ENCODE measurements at regions not wholly inside any gene's neighbourhood (a gene's known extent, or its start where the extent isn't known, plus 50 kb on each side); places are given as distances from the start of the nearest gene placed in this dataset.
"Not testable (repeated sequence)": the region's sequence is repeated elsewhere in the genome, so short reads cannot be mapped to it uniquely, and the experiment has no call there.

DNA sequence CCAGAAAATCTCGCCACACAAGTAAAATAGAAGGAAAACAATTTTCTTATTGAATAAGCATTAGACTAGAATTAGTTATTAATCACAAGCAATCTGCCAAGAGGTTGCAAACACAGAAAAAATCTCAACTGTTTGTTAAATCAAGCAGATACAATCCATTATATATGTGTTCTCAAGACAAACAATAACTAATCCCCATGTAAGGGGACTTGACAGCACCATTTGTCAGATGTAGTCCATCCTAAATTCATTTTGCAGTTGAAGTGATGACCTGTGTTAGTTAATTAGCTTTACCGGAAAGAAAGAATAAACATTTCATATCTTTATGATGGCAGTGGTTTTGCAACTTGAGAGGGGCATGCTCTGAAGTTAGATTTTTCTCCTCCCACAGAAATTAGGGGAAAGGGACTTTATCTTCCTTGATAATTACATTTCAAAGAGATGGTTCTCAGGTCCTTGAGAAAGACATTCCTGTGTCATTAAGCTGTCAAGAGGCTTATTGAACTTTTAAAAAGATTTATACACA, 1588.0 kb downstream of the GRIK2 start:
- no peak for DNase-seq

GRCh38 chr6:102980951-102981350, 1587.4 kb downstream of the GRIK2 start:
- DNase-seq: no peak

DNA sequence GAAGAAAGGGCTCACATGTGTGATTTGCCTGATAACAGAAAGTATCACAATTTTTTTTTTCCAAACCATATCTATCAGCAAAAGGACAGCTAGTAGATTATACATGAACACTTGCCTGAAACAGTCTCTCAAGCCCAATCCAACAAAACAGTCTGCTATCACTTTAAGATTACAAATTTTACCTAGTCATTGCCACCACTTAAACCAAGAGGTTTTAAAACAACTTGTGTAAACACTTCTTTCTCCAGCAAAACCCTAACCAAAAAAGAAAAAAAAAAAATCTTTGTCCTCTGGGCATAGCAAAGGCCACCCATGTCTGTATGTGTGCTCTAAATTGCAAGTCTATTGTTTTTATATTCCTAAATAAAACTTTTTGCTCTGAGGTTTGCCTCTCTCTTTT, 1568.4 kb downstream of the GRIK2 start:
- DNase-seq: no peak

- DNase-seq: no peak
Observed at GRCh38 chr6:102950967-102951366, 1557.5 kb downstream of the GRIK2 start.

DNA sequence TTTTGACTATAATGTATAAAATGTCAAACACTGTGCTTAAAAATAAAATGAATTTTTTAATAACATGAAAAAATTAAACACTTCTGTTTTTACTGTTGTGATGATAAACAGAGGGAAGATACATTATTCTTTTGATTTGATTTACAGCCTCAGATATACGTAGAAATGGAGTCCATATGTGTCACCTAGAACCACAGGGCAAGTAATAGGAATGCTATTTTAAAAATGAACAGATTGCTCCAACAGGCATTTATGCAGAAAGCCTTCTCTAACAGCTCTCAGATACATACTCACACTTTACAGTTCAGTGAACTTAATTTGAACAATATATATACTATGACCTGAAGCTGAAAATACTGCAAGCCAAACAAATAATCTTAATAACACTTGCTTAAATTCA, 1551.0 kb downstream of the GRIK2 start:
- DNase-seq: no peak

- DNase-seq: no peak
Observed at GRCh38 chr6:102942206-102942605, 1548.7 kb downstream of the GRIK2 start.

DNA sequence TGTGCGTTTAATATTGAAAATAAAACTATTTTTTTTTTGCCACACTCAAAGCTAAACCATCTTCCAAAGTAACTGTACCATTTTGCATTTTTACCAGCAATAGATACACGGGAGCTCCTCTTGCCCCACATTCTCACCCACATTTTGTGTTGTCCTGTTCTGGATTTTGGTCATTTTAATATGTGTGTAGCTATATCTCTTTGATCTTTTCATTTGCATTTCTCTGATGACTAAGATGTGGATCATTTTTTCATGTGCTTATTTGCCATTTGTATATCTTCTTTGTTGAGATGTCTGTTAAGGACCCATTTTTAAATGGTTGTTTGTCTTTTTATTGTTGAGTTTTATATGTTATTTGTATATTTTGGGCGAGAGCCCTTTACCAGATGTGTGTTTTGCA, 1543.5 kb downstream of the GRIK2 start:
- no peak for DNase-seq

DNA sequence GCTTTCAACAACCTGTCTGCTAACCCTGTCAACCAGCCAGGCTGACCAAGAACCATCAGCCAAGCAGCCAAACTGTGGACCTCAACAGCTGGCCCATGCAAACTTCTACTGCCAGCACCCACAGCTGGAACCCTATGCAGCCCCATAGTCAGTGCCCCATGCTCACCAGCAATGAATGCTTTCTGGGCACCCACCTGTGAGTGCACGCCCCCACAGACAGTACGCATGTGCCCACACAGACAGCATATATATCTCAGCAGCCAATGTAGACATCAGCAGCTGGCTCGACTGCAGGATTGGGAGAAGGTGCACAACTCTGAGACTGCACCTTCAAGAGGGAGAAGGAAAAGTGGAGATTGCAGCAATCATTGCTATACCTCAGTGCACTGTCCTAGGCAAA, 1534.6 kb downstream of the GRIK2 start:
- no peak for DNase-seq

DNA sequence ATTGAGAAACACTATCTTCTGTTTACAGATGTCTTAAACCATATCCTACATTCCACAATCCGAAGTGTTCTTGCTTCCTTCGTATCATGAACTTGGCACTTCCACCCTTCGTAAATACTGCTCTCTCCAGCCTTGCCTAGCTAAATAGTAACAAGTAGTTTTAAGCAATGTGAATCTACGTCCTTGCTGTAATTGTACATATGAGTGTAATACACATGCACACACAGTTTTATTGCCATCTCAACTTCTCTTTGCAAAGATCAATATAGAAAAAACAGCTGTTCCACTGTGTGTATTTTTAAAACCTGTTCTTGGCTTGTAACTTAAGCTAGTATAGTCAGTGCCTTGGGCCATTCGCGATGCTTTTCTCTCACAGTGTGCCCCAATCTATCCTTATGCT, 1524.7 kb downstream of the GRIK2 start:
- no peak for DNase-seq

- DNase-seq: no peak
Observed at GRCh38 chr6:102911571-102911970, 1518.1 kb downstream of the GRIK2 start.

- DNase-seq: not testable (repeated sequence)
Observed at GRCh38 chr6:102910701-102911139, 1517.2 kb downstream of the GRIK2 start.

- no peak for DNase-seq
Observed at GRCh38 chr6:102907181-102907580, 1513.7 kb downstream of the GRIK2 start.

- no peak for DNase-seq
Observed at GRCh38 chr6:102902471-102902870, 1509.0 kb downstream of the GRIK2 start.

GRCh38 chr6:102895683-102896082, 1502.2 kb downstream of the GRIK2 start:
- DNase-seq: no peak

DNA sequence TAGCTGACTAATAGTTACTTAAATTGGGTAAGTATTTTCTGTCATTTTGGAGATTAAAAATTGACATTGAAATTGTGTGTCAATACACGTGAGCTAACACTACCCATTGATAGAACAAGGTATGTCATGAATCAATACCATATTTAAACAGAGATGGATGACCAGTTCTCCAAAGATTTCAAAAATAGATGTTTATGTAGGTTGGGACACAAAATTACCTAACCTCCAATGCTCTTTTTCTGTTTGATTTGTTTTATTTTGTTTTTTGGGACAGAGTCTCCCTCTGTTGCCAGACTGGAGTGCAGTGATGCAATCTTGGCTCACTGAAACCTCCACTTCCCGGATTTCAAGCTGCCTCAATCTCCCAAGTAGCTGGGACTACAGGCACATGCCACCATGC, 1491.7 kb downstream of the GRIK2 start:
- no peak for DNase-seq

DNA sequence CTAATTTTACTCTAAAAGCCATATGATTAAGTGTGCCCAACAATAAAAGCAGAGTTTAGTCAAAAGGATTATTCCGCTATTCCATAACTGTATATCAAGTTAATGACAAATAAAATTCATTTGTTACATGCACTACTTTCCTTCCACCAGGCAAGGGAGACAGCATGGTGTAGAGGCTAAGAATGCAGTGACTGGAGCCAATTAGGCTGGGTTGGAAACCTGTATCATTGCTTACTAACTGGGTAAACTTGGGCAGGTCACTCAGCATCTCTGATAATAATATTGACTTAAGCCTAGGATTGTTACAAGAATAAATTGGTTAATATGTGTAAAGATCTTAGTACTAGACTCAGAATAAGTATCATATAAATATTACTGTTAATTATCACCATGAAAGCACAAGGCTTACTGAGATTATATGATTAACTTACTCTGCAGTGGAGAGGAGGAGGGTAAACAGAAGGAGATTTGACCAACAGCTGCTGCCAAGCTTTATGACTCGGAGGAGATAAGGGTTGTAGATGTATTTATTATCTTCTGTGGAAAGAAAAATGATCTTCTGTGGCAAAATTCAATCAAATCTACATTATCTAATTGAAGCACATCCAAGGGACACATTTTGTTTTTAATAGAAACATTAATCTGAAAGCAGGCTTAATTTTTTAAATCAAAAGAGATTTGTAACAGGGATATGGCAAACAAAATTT, 1459.9 kb downstream of the GRIK2 start:
- no peak for DNase-seq

GRCh38 chr6:102848796-102849195, 1455.3 kb downstream of the GRIK2 start:
- no peak for DNase-seq

- DNase-seq: no peak
Observed at GRCh38 chr6:102848210-102848609, 1454.7 kb downstream of the GRIK2 start.

- no peak for DNase-seq
Observed at GRCh38 chr6:102841060-102841459, 1447.6 kb downstream of the GRIK2 start.

DNA sequence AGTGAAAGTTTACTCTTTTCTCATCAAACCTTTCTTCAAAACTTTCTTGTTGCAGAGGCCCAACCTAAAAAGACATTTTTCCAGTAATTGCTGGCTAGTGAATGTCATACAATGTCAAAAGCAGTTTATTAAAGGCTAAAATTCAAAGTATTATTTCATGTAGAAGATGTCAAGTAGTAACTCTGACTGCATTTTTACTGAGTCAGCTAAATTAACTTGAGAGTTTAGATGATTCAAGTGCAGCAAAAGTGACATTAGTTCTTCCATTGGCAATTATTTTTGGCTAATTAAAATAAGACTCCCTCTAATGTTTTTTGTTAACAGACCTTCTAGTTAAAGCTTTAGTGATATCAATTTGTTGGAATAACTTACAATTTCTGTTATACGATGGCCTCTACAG, 1438.5 kb downstream of the GRIK2 start:
- DNase-seq: no peak

- DNase-seq: no peak
Observed at GRCh38 chr6:102820098-102820497, 1426.6 kb downstream of the GRIK2 start.

GRCh38 chr6:102815207-102815606, 1421.7 kb downstream of the GRIK2 start:
- no peak for DNase-seq

DNA sequence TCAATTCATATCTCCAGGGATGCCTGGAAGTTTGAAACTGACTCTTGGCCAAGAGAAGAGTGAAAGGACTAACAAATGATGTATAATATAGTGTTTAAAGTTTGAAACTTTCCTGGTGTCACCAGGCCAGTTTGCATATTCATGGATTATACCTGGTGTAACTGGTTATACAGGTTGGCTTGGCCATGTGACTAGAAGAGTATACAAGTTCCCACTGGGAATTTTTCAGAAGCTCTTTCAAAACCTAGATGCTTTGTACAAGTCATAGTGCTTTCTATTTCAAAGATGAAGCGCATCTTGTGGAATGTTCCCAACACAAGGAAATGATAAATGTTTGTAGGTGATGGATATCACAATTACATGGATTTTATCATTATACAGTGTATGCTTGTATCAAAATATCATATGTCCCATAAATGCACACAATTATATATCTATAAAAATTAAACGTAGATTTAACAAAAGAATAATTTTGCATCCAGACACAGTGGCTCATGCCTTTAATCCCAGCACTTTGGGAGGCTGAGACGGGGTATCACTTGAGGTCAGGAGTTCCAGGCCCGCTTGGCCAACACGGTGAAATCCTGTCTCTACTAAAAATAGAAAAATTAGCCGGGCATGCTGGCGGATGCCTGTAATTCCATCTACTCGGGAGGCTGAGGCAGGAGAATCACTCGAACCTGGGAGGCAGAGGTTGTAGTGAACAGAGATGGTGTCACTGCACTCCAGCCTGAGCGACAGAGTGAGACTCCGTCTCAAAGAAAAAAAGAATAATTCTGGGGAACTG, 1420.2 kb downstream of the GRIK2 start:
- no peak for DNase-seq

DNA sequence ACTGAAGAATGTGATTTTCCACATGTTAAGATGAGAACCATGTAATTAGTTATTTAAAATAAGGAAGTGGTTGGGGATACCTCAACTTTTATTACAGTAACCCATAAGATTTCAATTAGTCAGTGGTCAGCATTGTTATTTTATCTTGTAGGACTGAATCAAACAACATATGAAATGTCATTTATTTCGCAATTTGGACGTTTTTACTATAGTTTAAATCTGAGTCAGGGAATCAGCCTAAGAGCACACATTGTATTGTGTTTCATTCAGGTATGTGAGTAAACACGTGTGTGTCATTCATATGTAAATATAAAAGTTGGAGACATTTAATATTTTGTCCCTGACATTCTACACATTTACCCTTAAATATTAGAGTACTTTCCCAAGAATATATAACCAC, 1418.7 kb downstream of the GRIK2 start:
- DNase-seq: no peak

Data from activated CD4-positive, CD25-positive, alpha-beta regulatory T cell treated with anti-CD3 and anti-CD28 coated beads, Interleukin-2, amount 50 U/mL, for 72 hours (primary cell).